ENCODE measurements at regions not wholly inside any gene's neighbourhood (a gene's known extent, or its start where the extent isn't known, plus 50 kb on each side); places are given as distances from the start of the nearest gene placed in this dataset.

DNA sequence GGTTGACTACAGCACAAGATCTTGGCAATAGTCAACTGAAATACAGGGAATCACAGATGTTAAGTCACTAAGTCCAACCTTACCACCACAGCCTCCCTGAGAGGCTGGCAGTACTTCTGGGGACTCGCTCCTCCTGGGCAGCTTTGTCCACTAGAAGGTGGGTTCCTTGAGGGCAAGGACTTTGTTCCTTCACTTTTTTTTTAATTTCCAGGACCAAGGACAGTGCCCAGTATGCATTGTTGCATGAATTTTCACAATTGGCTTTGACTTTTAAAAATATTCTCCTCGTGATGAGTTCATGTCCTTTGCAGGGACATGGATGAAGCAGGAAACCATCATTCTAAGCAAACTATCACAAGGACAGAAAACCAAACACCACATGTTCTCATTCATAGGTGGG is 96.7 kb upstream of the IGSF21 start:
- peaks cover 0 to 4% of the 10 kb centered on the region in 2 donors for H3K9me3 Mint-ChIP-seq
- no peak overlapping the region for H3K27ac Mint-ChIP-seq
- no peaks in the 10 kb centered on the region for H3K36me3 Mint-ChIP-seq
- DNase-seq (ENCODE audit: low spot score in 2 of 2) = no peak
- ATAC-seq = no peak

- Mint-ChIP-seq H3K27ac (no peak overlapping the region), H3K36me3 (no peaks in the 10 kb centered on the region), H3K9me3 (peaks cover 0 to 4% of the 10 kb centered on the region in 2 donors)
- no peak for ATAC-seq
- no peak for DNase-seq (ENCODE audit: low spot score in 2 of 2)
These were observed 95.9 kb upstream of the IGSF21 start for GRCh38 chr1:18011703-18012102.

GRCh38 chr1:18012686-18013085 is 94.9 kb upstream of the IGSF21 start:
- ATAC-seq (no peak), DNase-seq (ENCODE audit: low spot score in 2 of 2) (no peak)
- H3K27ac Mint-ChIP-seq = no peak overlapping the region
- H3K9me3 Mint-ChIP-seq = peaks cover 0 to 4% of the 10 kb centered on the region in 2 donors
- no peaks in the 10 kb centered on the region for H3K36me3 Mint-ChIP-seq

DNA sequence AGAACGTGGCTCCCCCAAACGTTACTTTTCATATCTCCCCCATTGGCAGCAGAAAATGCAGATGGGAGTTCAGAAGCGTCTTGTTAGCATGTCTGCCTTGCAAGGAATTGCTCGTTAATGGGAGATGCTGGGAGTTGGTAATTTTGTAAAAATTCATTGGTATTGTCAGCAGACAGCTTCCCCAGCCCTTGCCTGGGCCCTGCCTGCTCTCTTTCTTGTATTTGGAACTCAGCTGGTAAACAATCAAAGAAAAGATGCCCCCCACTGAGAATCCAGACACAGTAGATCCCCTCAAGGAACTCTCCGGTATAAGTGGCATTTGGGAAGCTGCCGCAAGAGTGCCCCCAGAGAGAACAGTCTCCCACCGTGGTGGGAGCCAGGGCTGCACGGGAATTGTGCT is 94.4 kb upstream of the IGSF21 start:
- DNase-seq (ENCODE audit: low spot score in 2 of 2) = no peak
- H3K9me3 Mint-ChIP-seq = peaks cover 0 to 4% of the 10 kb centered on the region in 2 donors
- H3K36me3 Mint-ChIP-seq = no peaks in the 10 kb centered on the region
- no peak for ATAC-seq
- no peak overlapping the region for H3K27ac Mint-ChIP-seq

GRCh38 chr1:18015719-18016118 is 91.9 kb upstream of the IGSF21 start:
- H3K9me3 Mint-ChIP-seq = peaks cover 0 to 4% of the 10 kb centered on the region in 2 donors
- no peak for ATAC-seq
- no peak overlapping the region for H3K27ac Mint-ChIP-seq
- no peaks in the 10 kb centered on the region for H3K36me3 Mint-ChIP-seq
- no peak for DNase-seq (ENCODE audit: low spot score in 2 of 2)

- DNase-seq (ENCODE audit: low spot score in 2 of 2) (no peak), ATAC-seq (no peak)
- no peaks in the 10 kb centered on the region for H3K9me3 Mint-ChIP-seq
- H3K27ac Mint-ChIP-seq = no peak overlapping the region
- no peaks in the 10 kb centered on the region for H3K36me3 Mint-ChIP-seq
These were observed 89.2 kb upstream of the IGSF21 start for GRCh38 chr1:18018366-18018765.

- H3K36me3 Mint-ChIP-seq = no peaks in the 10 kb centered on the region
- no peak overlapping the region for H3K27ac Mint-ChIP-seq
- no peaks in the 10 kb centered on the region for H3K9me3 Mint-ChIP-seq
- no peak for ATAC-seq
- no peak for DNase-seq (ENCODE audit: low spot score in 2 of 2)
These were observed 87.4 kb upstream of the IGSF21 start for GRCh38 chr1:18020021-18020817.

- no peak for DNase-seq (ENCODE audit: low spot score in 2 of 2)
- H3K27ac Mint-ChIP-seq = no peak overlapping the region
- no peak for ATAC-seq
- no peaks in the 10 kb centered on the region for H3K36me3 Mint-ChIP-seq
- H3K9me3 Mint-ChIP-seq = no peaks in the 10 kb centered on the region
These were observed 86.4 kb upstream of the IGSF21 start for GRCh38 chr1:18021242-18021641.

- Mint-ChIP-seq H3K36me3 (no peaks in the 10 kb centered on the region), H3K9me3 (no peaks in the 10 kb centered on the region), H3K27ac (no peak overlapping the region)
- no peak for ATAC-seq
- DNase-seq (ENCODE audit: low spot score in 2 of 2) = no peak
These were observed 75.3 kb upstream of the IGSF21 start for GRCh38 chr1:18032172-18032859.

GRCh38 chr1:18035145-18035544 is 72.5 kb upstream of the IGSF21 start:
- DNase-seq (ENCODE audit: low spot score in 2 of 2) (no peak), ATAC-seq (no peak)
- H3K9me3 Mint-ChIP-seq = no peaks in the 10 kb centered on the region
- no peaks in the 10 kb centered on the region for H3K36me3 Mint-ChIP-seq
- no peak overlapping the region for H3K27ac Mint-ChIP-seq

- Mint-ChIP-seq H3K36me3 (no peaks in the 10 kb centered on the region), H3K27ac (no peak overlapping the region), H3K9me3 (no peaks in the 10 kb centered on the region)
- DNase-seq (ENCODE audit: low spot score in 2 of 2) (no peak), ATAC-seq (no peak)
These were observed 69.9 kb upstream of the IGSF21 start for GRCh38 chr1:18037651-18038050.

- no peak overlapping the region for H3K27ac Mint-ChIP-seq
- H3K9me3 Mint-ChIP-seq = no peaks in the 10 kb centered on the region
- H3K36me3 Mint-ChIP-seq = no peaks in the 10 kb centered on the region
- no peak for ATAC-seq
- no peak for DNase-seq (ENCODE audit: low spot score in 2 of 2)
These were observed 69.5 kb upstream of the IGSF21 start for GRCh38 chr1:18038051-18038450.

DNA sequence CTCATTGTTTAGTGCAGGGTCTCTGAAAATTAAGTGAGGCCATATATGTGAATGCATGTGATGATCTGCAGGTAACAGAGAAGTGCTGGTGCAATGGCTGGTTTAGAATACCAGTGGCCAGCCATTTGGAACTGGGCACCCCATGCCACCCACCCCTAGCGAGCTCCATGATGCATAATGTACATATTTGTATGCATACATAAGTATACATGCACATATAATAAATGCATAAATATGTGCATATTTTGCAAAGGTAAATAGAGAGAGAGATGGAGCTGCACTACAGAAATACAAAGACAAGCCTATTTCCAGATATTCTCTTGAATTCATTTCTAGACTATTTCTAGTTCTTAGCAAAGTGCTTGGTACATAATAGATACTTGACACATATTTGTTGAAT is 68.5 kb upstream of the IGSF21 start:
- Mint-ChIP-seq H3K9me3 (no peaks in the 10 kb centered on the region), H3K36me3 (no peaks in the 10 kb centered on the region), H3K27ac (no peak overlapping the region)
- no peak for DNase-seq (ENCODE audit: low spot score in 2 of 2)
- ATAC-seq = no peak

- no peaks in the 10 kb centered on the region for H3K9me3 Mint-ChIP-seq
- no peaks in the 10 kb centered on the region for H3K36me3 Mint-ChIP-seq
- ATAC-seq (no peak), DNase-seq (ENCODE audit: low spot score in 2 of 2) (no peak)
- no peak overlapping the region for H3K27ac Mint-ChIP-seq
These were observed 66.5 kb upstream of the IGSF21 start for GRCh38 chr1:18041102-18041501.

DNA sequence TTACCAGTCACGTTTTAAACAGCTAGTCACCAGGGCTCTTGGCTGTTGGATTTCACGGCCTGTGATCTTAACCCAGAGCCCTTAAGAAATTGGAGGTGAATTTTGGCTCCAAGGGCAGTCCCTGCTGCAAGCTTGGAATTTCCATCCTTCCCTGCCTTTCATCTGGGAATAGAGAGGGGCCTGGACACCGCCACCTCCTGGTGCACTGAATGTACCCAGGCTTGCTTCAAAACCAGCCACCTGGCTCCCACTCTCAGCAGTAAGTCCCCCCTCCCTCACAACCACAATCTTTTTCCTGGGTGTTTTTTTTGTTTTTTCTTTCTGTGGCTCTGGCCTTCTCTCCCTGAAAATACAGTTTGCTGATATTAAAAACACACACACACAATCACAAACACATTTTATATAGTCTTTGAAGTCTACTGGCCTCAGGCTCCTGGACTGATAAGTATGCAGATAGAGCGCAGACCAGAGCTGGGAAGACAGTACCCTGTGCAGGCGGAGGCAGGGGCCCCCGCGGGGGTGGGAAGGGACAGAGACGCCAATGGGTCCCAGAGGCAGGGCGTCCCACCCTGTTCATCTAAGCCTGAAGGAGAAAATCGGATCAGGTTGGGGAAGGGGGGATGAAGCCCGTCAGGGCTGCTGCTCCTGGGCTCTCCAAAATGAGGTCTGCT is 65.8 kb upstream of the IGSF21 start:
- H3K27ac Mint-ChIP-seq = no peak overlapping the region
- DNase-seq (ENCODE audit: low spot score in 2 of 2) (no peak), ATAC-seq (no peak)
- no peaks in the 10 kb centered on the region for H3K36me3 Mint-ChIP-seq
- H3K9me3 Mint-ChIP-seq = no peaks in the 10 kb centered on the region

- peaks cover 0 to under 1% of the 10 kb centered on the region in 2 donors for H3K9me3 Mint-ChIP-seq
- no peak for ATAC-seq
- no peak for DNase-seq (ENCODE audit: low spot score in 2 of 2)
- H3K36me3 Mint-ChIP-seq = no peaks in the 10 kb centered on the region
- H3K27ac Mint-ChIP-seq = no peak overlapping the region
These were observed 63.7 kb upstream of the IGSF21 start for GRCh38 chr1:18043871-18044270.

DNA sequence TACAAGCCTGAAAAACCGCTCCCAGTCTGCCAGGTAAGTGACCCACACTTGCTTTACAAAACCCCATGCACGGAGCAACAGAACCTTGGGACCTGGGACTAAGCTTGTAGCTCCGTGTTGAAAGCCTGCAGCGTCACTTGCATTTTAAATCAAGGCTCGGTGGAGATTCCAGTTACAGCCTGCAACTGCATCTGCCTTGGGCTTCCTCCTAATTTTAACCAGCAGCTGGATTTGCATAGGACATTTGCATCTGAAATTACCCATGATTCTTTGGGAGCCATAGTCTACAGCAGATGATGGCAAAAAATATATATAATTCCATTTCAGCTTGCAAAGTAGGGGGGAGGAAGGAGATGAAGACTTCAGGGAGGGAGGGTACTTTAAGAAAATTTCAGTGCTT is 62.4 kb upstream of the IGSF21 start:
- Mint-ChIP-seq H3K36me3 (no peaks in the 10 kb centered on the region), H3K27ac (no peak overlapping the region), H3K9me3 (peaks cover 6% of the 10 kb centered on the region in 2 donors)
- ATAC-seq (no peak), DNase-seq (ENCODE audit: low spot score in 2 of 2) (no peak)

Measured in activated naive CD4-positive, alpha-beta T cell treated with anti-CD3 and anti-CD28 coated beads, Interleukin-2, amount 50 U/mL, for 72 hours (primary cell).